ENCODE measurements at regions not wholly inside any gene's neighbourhood (a gene's known extent, or its start where the extent isn't known, plus 50 kb on each side); places are given as distances from the start of the nearest gene placed in this dataset.

DNA sequence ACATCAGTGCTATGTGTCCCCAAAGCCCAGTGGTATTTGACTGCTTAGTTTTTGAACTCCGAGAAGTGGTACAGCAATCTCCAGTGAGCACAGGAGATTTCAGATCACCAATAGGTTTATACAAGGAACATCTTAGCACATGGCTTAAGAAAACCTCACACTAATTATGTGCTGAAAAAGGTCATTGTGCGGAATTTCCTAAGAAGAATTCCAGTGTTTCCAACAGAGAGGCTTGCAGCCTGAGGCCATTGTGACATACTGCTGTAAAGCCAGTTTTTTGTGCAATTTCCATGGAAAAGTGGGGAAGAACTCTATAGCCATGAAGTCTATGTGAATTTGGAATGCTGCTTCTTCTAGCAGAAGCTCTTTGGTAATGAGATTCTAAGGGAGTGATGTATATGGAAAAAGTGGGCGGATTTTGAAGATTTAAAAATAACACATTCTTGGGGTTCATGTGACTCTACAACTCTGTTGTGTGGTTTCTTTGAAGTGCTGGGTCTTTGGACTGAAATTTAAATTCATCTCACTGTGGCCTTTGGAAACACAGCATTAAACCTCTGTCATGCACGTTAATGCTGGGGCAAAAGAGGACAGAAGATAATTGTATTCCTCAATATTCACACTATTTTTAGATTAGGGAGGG is 110.5 kb upstream of the CD180 start:
- no peak overlapping the region for H3K4ac ChIP-seq (ENCODE audit: low read depth in 1 of 2, low read length in 2 of 2)
- no peak overlapping the region for H4K8ac ChIP-seq (ENCODE audit: low read length)
- WGBS: 96% methylated on average over 4 of the region's 4 CpGs
- no peak overlapping the region for H2BK5ac ChIP-seq (ENCODE audit: low read depth, low read length, poor library complexity, severe bottlenecking)
- no peak overlapping the region for H3K27ac ChIP-seq (ENCODE audit: low read length, poor library complexity, severe bottlenecking)
- H2BK12ac ChIP-seq (ENCODE audit: low read length in 2 of 2): no peak overlapping the region
- no peak overlapping the region for H2AK5ac ChIP-seq (ENCODE audit: low read length, severe bottlenecking)
- H3K4me3 ChIP-seq (ENCODE audit: insufficient read depth in 1 of 2, low read depth in 1 of 2, low read length in 2 of 2): no peak overlapping the region
- H3K79me1 ChIP-seq (replicated peaks; ENCODE audit: low read length, poor library complexity, severe bottlenecking): no peaks in the 10 kb centered on the region
- peaks cover 3% of the 10 kb centered on the region for H3K4me1 ChIP-seq (ENCODE audit: control insufficient read depth, insufficient read depth, low read depth, low read length)
- H2BK120ac ChIP-seq (ENCODE audit: low read depth, low read length): no peak overlapping the region
- no peak overlapping the region for H2AFZ ChIP-seq (ENCODE audit: low read depth, low read length)
- no peak overlapping the region for H3K9ac ChIP-seq (ENCODE audit: low read length)
- no peak overlapping the region for H3K23ac ChIP-seq (ENCODE audit: low read length in 2 of 2)
- no peak overlapping the region for H3K4me2 ChIP-seq (ENCODE audit: low read length, poor library complexity, severe bottlenecking)
- no peak overlapping the region for H2BK15ac ChIP-seq (ENCODE audit: low read depth, poor library complexity, severe bottlenecking)
- H3K27me3 ChIP-seq (ENCODE audit: control insufficient read depth in 1 of 2, insufficient read depth in 1 of 2, low read length in 2 of 2): no peaks in the 10 kb centered on the region
- H3K14ac ChIP-seq (ENCODE audit: low read length in 2 of 2): no peak overlapping the region
- no peak overlapping the region for H4K91ac ChIP-seq (ENCODE audit: low read length)
- peak; percentile 75 for DNase-seq
- H3K18ac ChIP-seq (ENCODE audit: low read depth in 1 of 2, low read length in 2 of 2): peak overlapping the region in 1 of 2 experiments; percentile 8
- no peaks in the 10 kb centered on the region for H3K36me3 ChIP-seq (ENCODE audit: control insufficient read depth in 1 of 2, insufficient read depth in 2 of 2, low read depth in 1 of 2, low read length in 2 of 2)
- H3K9me3 ChIP-seq (ENCODE audit: control insufficient read depth, low read length): peaks cover 3% of the 10 kb centered on the region

DNA sequence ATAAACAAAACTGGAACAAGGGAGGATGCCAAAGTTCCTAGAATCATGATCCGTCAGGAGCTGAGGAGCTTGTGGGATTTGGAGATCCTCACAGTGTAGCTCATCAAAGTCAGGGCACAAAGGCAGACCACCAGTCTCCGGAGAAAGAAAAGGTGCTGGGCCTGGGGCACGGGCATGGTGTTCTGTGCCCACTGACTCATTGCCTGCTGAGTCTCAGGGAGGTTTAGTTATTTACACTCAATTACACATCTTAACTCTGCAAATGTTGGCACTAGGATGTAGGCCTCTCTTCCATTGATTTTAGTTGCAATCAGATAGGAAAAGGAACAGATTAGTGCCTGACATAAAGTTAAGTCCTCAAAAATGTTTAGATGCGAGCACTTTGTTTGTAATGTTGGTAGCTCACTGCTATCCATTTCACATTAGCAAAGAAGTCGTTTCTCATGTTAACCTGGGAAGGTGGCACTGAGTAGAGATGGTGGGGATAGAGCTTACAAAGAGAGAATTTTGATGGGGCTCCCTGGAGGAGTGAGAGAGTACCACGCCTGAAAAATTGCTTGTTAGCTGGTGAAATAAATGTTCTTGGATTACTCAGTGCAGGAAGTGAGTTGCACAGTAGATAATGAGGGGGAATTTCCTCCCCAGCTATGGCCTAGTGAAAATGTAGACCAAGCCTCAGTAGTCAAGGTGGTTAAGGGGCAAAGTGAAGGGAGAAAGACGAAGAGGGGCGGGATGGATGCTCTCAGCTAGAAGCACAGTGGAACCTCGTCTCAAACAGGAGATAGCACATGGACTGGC is 109.5 kb upstream of the CD180 start:
- Histone ChIP-seq H3K23ac (ENCODE audit: low read length in 2 of 2) (peak overlapping the region in 1 of 2 experiments; percentile 63), H2BK15ac (ENCODE audit: low read depth, poor library complexity, severe bottlenecking) (peak overlapping the region; percentile 55), H3K27me3 (ENCODE audit: control insufficient read depth in 1 of 2, insufficient read depth in 1 of 2, low read length in 2 of 2) (no peaks in the 10 kb centered on the region), H3K14ac (ENCODE audit: low read length in 2 of 2) (peak overlapping the region in 1 of 2 experiments; percentile 82), H3K27ac (ENCODE audit: low read length, poor library complexity, severe bottlenecking) (no peak overlapping the region), H2BK12ac (ENCODE audit: low read length in 2 of 2) (peak overlapping the region; percentile 81 to 100), H3K4me1 (ENCODE audit: control insufficient read depth, insufficient read depth, low read depth, low read length) (peaks cover 4% of the 10 kb centered on the region), H2BK5ac (ENCODE audit: low read depth, low read length, poor library complexity, severe bottlenecking) (no peak overlapping the region), H2AK5ac (ENCODE audit: low read length, severe bottlenecking) (no peak overlapping the region), H3K4me2 (ENCODE audit: low read length, poor library complexity, severe bottlenecking) (no peak overlapping the region), H3K36me3 (ENCODE audit: control insufficient read depth in 1 of 2, insufficient read depth in 2 of 2, low read depth in 1 of 2, low read length in 2 of 2) (no peaks in the 10 kb centered on the region), H3K4me3 (ENCODE audit: insufficient read depth in 1 of 2, low read depth in 1 of 2, low read length in 2 of 2) (no peak overlapping the region), H3K9me3 (ENCODE audit: control insufficient read depth, low read length) (peaks cover 3% of the 10 kb centered on the region), H3K18ac (ENCODE audit: low read depth in 1 of 2, low read length in 2 of 2) (peak overlapping the region; percentile 90 to 94), H4K8ac (ENCODE audit: low read length) (peak overlapping the region; percentile 87), H2BK120ac (ENCODE audit: low read depth, low read length) (peak overlapping the region; percentile 88), H4K91ac (ENCODE audit: low read length) (peak overlapping the region; percentile 98), H3K4ac (ENCODE audit: low read depth in 1 of 2, low read length in 2 of 2) (peak overlapping the region; percentile 84 to 94), H2AFZ (ENCODE audit: low read depth, low read length) (no peak overlapping the region), H3K79me1 (replicated peaks; ENCODE audit: low read length, poor library complexity, severe bottlenecking) (no peaks in the 10 kb centered on the region), H3K9ac (ENCODE audit: low read length) (peak overlapping the region; percentile 50)
- DNase-seq: peak; percentile 47
- 80% methylated on average over 8 of the region's 9 CpGs for WGBS

DNA sequence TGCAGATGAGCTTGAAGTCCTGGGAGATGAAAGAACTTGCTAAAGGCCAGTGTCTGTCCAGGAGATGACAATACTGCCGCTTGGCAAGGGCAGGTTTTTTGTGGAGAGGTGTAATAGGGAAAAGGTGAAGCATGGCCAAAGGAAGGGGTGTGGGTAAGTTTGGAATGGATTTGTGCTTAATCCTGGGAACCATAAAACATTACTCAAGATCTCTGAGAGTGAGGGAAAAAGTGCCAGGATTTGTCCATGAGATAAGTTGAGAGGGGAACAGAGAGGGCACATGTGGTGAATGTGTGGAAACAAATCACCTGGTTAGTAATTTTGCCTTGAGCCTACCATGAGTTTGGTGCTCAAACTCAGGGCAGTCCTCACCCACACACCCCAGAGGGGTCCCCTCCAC is 108.8 kb upstream of the CD180 start:
- Histone ChIP-seq H3K27ac (ENCODE audit: low read length, poor library complexity, severe bottlenecking) (no peak overlapping the region), H3K14ac (ENCODE audit: low read length in 2 of 2) (peak overlapping the region in 1 of 2 experiments; percentile 89), H3K4ac (ENCODE audit: low read depth in 1 of 2, low read length in 2 of 2) (peak overlapping the region in 1 of 2 experiments; percentile 94), H3K4me1 (ENCODE audit: control insufficient read depth, insufficient read depth, low read depth, low read length) (peaks cover 4% of the 10 kb centered on the region), H3K36me3 (ENCODE audit: control insufficient read depth in 1 of 2, insufficient read depth in 2 of 2, low read depth in 1 of 2, low read length in 2 of 2) (no peaks in the 10 kb centered on the region), H3K27me3 (ENCODE audit: control insufficient read depth in 1 of 2, insufficient read depth in 1 of 2, low read length in 2 of 2) (no peaks in the 10 kb centered on the region), H3K23ac (ENCODE audit: low read length in 2 of 2) (no peak overlapping the region), H3K79me1 (replicated peaks; ENCODE audit: low read length, poor library complexity, severe bottlenecking) (no peaks in the 10 kb centered on the region), H3K4me2 (ENCODE audit: low read length, poor library complexity, severe bottlenecking) (no peak overlapping the region), H2BK120ac (ENCODE audit: low read depth, low read length) (peak overlapping the region; percentile 88), H2BK12ac (ENCODE audit: low read length in 2 of 2) (peak overlapping the region; percentile 81 to 100), H2AK5ac (ENCODE audit: low read length, severe bottlenecking) (no peak overlapping the region), H3K9me3 (ENCODE audit: control insufficient read depth, low read length) (peaks cover 3% of the 10 kb centered on the region), H3K4me3 (ENCODE audit: insufficient read depth in 1 of 2, low read depth in 1 of 2, low read length in 2 of 2) (no peak overlapping the region), H4K91ac (ENCODE audit: low read length) (peak overlapping the region; percentile 98), H2AFZ (ENCODE audit: low read depth, low read length) (no peak overlapping the region), H2BK5ac (ENCODE audit: low read depth, low read length, poor library complexity, severe bottlenecking) (no peak overlapping the region), H2BK15ac (ENCODE audit: low read depth, poor library complexity, severe bottlenecking) (peak overlapping the region; percentile 55), H4K8ac (ENCODE audit: low read length) (peak overlapping the region; percentile 87), H3K9ac (ENCODE audit: low read length) (peak overlapping the region; percentile 50), H3K18ac (ENCODE audit: low read depth in 1 of 2, low read length in 2 of 2) (peak overlapping the region; percentile 90 to 94)
- DNase-seq: no peak
- WGBS: 100% methylated on average over 1 of the region's 1 CpG

DNA sequence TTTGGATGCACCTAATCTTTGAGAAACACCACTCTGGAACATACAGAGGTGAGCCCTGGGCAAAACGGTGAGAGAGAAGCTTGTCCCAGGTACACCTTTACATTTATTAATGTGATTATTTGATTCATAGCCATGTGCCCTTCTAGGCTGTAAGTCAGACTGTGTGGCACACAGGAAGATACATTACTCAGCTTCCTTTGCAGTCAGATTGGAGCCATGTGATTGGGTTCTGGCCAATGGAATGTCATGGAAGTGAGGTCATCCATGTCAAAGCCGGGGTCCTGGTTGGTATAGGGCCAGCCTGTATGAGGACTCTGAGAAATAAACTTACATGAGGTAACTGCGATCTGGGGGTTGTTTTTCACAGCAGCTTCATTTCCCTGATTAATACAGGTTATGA is 106.8 kb upstream of the CD180 start:
- peak; percentile 8 for DNase-seq
- no peak overlapping the region for H3K4me3 ChIP-seq (ENCODE audit: insufficient read depth in 1 of 2, low read depth in 1 of 2, low read length in 2 of 2)
- no peaks in the 10 kb centered on the region for H3K9me3 ChIP-seq (ENCODE audit: control insufficient read depth, low read length)
- H4K8ac ChIP-seq (ENCODE audit: low read length): peak overlapping the region; percentile 3
- H2AFZ ChIP-seq (ENCODE audit: low read depth, low read length): no peak overlapping the region
- 78% methylated on average over 3 of the region's 3 CpGs for WGBS
- no peaks in the 10 kb centered on the region for H3K36me3 ChIP-seq (ENCODE audit: control insufficient read depth in 1 of 2, insufficient read depth in 2 of 2, low read depth in 1 of 2, low read length in 2 of 2)
- peak overlapping the region; percentile 39 for H2AK5ac ChIP-seq (ENCODE audit: low read length, severe bottlenecking)
- no peaks in the 10 kb centered on the region for H3K79me1 ChIP-seq (replicated peaks; ENCODE audit: low read length, poor library complexity, severe bottlenecking)
- H3K4me2 ChIP-seq (ENCODE audit: low read length, poor library complexity, severe bottlenecking): no peak overlapping the region
- H3K14ac ChIP-seq (ENCODE audit: low read length in 2 of 2): no peak overlapping the region
- H3K27me3 ChIP-seq (ENCODE audit: control insufficient read depth in 1 of 2, insufficient read depth in 1 of 2, low read length in 2 of 2): no peaks in the 10 kb centered on the region
- peak overlapping the region; percentile 78 for H2BK15ac ChIP-seq (ENCODE audit: low read depth, poor library complexity, severe bottlenecking)
- peaks cover 4% of the 10 kb centered on the region for H3K4me1 ChIP-seq (ENCODE audit: control insufficient read depth, insufficient read depth, low read depth, low read length)
- H3K27ac ChIP-seq (ENCODE audit: low read length, poor library complexity, severe bottlenecking): no peak overlapping the region
- H3K18ac ChIP-seq (ENCODE audit: low read depth in 1 of 2, low read length in 2 of 2): peak overlapping the region; percentile 50 to 74
- peak overlapping the region; percentile 34 to 96 for H2BK12ac ChIP-seq (ENCODE audit: low read length in 2 of 2)
- no peak overlapping the region for H3K23ac ChIP-seq (ENCODE audit: low read length in 2 of 2)
- H3K4ac ChIP-seq (ENCODE audit: low read depth in 1 of 2, low read length in 2 of 2): peak overlapping the region; percentile 9 to 90
- no peak overlapping the region for H2BK5ac ChIP-seq (ENCODE audit: low read depth, low read length, poor library complexity, severe bottlenecking)
- H3K9ac ChIP-seq (ENCODE audit: low read length): no peak overlapping the region
- peak overlapping the region; percentile 30 for H4K91ac ChIP-seq (ENCODE audit: low read length)
- H2BK120ac ChIP-seq (ENCODE audit: low read depth, low read length): peak overlapping the region; percentile 56
